SU-DHL-6 (cell line): ENCODE measurements at regions not wholly inside any gene's neighbourhood (a gene's known extent, or its start where the extent isn't known, plus 50 kb on each side); places are given as distances from the start of the nearest gene placed in this dataset.

Experiments
- H2AFZ ChIP-seq: fragments of 200-600 bp; sonication (generic); 2 replicates; pipeline ENCODE4 v1.6.1; 2014; ENCODE audit warnings: low read depth, mild to moderate bottlenecking, moderate library complexity, mixed read lengths, antibody characterized with exemption, low read length; ENCODE audit not compliant: severe bottlenecking
- H3F3A ChIP-seq: fragments of 200-600 bp; shearing (Covaris generic); 2 replicates; pipeline ENCODE4 v1.6.0; 2016; ENCODE audit warnings: antibody characterized with exemption, mild to moderate bottlenecking; ENCODE audit not compliant: insufficient read depth
- H3K27ac ChIP-seq: fragments of 200-600 bp; sonication (generic); 2 replicates; pipeline ENCODE4 v1.5.1; 2016; ENCODE audit warnings: low read depth, mild to moderate bottlenecking, low read length, moderate library complexity, mixed read lengths
- H3K27me3 ChIP-seq: fragments of 200-600 bp; sonication (generic), shearing (Covaris generic); 2 replicates; pipeline ENCODE4 v1.6.0; 2014; ENCODE audit warnings: mild to moderate bottlenecking, low read length
- H3K36me3 ChIP-seq: fragments of 200-600 bp; sonication (generic); 2 replicates; pipeline ENCODE4 v1.6.1; 2014; ENCODE audit warnings: mild to moderate bottlenecking, low read length, mixed read lengths
- H3K4me2 ChIP-seq: fragments of 300-600, 200-600 bp; shearing (Covaris generic), sonication (generic); 2 replicates; pipeline ENCODE4 v1.6.0; 2014; ENCODE audit warnings: low read length, low read depth, mild to moderate bottlenecking; ENCODE audit not compliant: poor library complexity, severe bottlenecking
- H3K4me3 ChIP-seq: fragments of 200-600 bp; sonication (generic); 2 replicates; pipeline ENCODE4 v1.5.1; 2014; ENCODE audit warnings: antibody characterized with exemption, low read length, mild to moderate bottlenecking, mixed read lengths; ENCODE audit not compliant: insufficient read depth, poor library complexity, severe bottlenecking
- H3K79me2 ChIP-seq: fragments of 200-600 bp; sonication (generic); 2 replicates; pipeline ENCODE4 v1.6.1; 2014; ENCODE audit warnings: mild to moderate bottlenecking, low read length, moderate library complexity; ENCODE audit not compliant: insufficient read depth
- H3K9ac ChIP-seq: fragments of 200-600 bp; sonication (generic); 2 replicates; pipeline ENCODE4 v1.7.0; 2014; ENCODE audit warnings: mild to moderate bottlenecking, low read length
- H3K9me2 ChIP-seq: fragments of 200-600 bp; sonication (generic); replicated peaks from 2 replicates; pipeline ENCODE4 v1.6.1; 2014; ENCODE audit warnings: low read length; ENCODE audit not compliant: insufficient read depth
- H3K9me3 ChIP-seq: fragments of 200-600 bp; sonication (generic); 2 replicates; pipeline ENCODE4 v1.6.1; 2014; ENCODE audit warnings: low read length, mixed read lengths; ENCODE audit not compliant: insufficient read depth
- H4K20me1 ChIP-seq: fragments of 200-600 bp; sonication (generic); 2 replicates; pipeline ENCODE4 v1.6.1; 2014; ENCODE audit warnings: low read depth, mild to moderate bottlenecking, antibody characterized with exemption, low read length, moderate library complexity, mixed read lengths
- CTCF ChIP-seq: fragments of 200-600 bp; sonication (generic); IDR thresholded peaks from one replicate; pipeline ENCODE4 v1.5.1; 2017; ENCODE audit warnings: antibody characterized with exemption, mild to moderate bottlenecking, low read length, moderate library complexity; ENCODE audit not compliant: insufficient read depth, poor library complexity, severe bottlenecking
- EZH2phosphoT487 ChIP-seq: fragments of 200-600 bp; sonication (generic), shearing (Covaris generic); conservative IDR thresholded peaks from 2 replicates; pipeline ENCODE4 v1.6.1; 2018; ENCODE audit warnings: mild to moderate bottlenecking, antibody characterized with exemption, low read length, moderate library complexity, mixed read lengths

- H2AFZ ChIP-seq = no peak overlapping the region
- no peak overlapping the region for H3K4me3 ChIP-seq
- no peaks in the 10 kb centered on the region for H3F3A ChIP-seq
- no peak for TF ChIP-seq CTCF
- no peaks in the 10 kb centered on the region for H3K79me2 ChIP-seq
- H3K9me3 ChIP-seq = no peaks in the 10 kb centered on the region
- H4K20me1 ChIP-seq = no peaks in the 10 kb centered on the region
- no peaks in the 10 kb centered on the region for H3K36me3 ChIP-seq
- no peaks in the 10 kb centered on the region for H3K27me3 ChIP-seq
- no peaks in the 10 kb centered on the region for H3K9me2 ChIP-seq
- H3K9ac ChIP-seq = no peak overlapping the region
- H3K27ac ChIP-seq = no peak overlapping the region
- H3K4me2 ChIP-seq = no peak overlapping the region
Observed at GRCh38 chr7:49324040-49324439, 399.7 kb downstream of the CDC14C start.

- TF ChIP-seq CTCF = no peak
- TF ChIP-seq EZH2phosphoT487 = no peak
- no peaks in the 10 kb centered on the region for H3F3A ChIP-seq
- no peak overlapping the region for H3K4me3 ChIP-seq
- no peak overlapping the region for H3K4me2 ChIP-seq
- no peak overlapping the region for H3K27ac ChIP-seq
- no peaks in the 10 kb centered on the region for H3K79me2 ChIP-seq
- H3K9me2 ChIP-seq = no peaks in the 10 kb centered on the region
- no peak overlapping the region for H3K9ac ChIP-seq
- no peaks in the 10 kb centered on the region for H3K36me3 ChIP-seq
- no peaks in the 10 kb centered on the region for H3K27me3 ChIP-seq
- H2AFZ ChIP-seq = no peak overlapping the region
- H4K20me1 ChIP-seq = no peaks in the 10 kb centered on the region
- H3K9me3 ChIP-seq = no peaks in the 10 kb centered on the region
Observed at GRCh38 chr7:49324707-49325106, 400.4 kb downstream of the CDC14C start.

- Histone ChIP-seq H2AFZ (no peak overlapping the region), H3K27ac (no peak overlapping the region), H3K9me3 (no peaks in the 10 kb centered on the region), H3K9ac (no peak overlapping the region), H4K20me1 (no peaks in the 10 kb centered on the region), H3K27me3 (no peaks in the 10 kb centered on the region), H3K9me2 (no peaks in the 10 kb centered on the region), H3F3A (no peaks in the 10 kb centered on the region), H3K79me2 (no peaks in the 10 kb centered on the region), H3K4me2 (no peak overlapping the region), H3K4me3 (no peak overlapping the region), H3K36me3 (no peaks in the 10 kb centered on the region)
- TF ChIP-seq EZH2phosphoT487 = no peak
- no peak for TF ChIP-seq CTCF
Observed at GRCh38 chr7:49325571-49325970, 401.2 kb downstream of the CDC14C start.

- H3F3A ChIP-seq = no peaks in the 10 kb centered on the region
- H3K9me3 ChIP-seq = no peaks in the 10 kb centered on the region
- H2AFZ ChIP-seq = no peak overlapping the region
- H3K27ac ChIP-seq = no peak overlapping the region
- no peaks in the 10 kb centered on the region for H3K36me3 ChIP-seq
- TF ChIP-seq CTCF = no peak
- TF ChIP-seq EZH2phosphoT487 = no peak
- no peaks in the 10 kb centered on the region for H3K9me2 ChIP-seq
- no peak overlapping the region for H3K4me3 ChIP-seq
- H4K20me1 ChIP-seq = no peaks in the 10 kb centered on the region
- H3K9ac ChIP-seq = no peak overlapping the region
- H3K79me2 ChIP-seq = no peaks in the 10 kb centered on the region
- H3K27me3 ChIP-seq = no peaks in the 10 kb centered on the region
- no peak overlapping the region for H3K4me2 ChIP-seq
Observed at GRCh38 chr7:49327155-49327554, 402.8 kb downstream of the CDC14C start.
